Stomach (tissue), 4 donors: ENCODE measurements at regions not wholly inside any gene's neighbourhood (a gene's known extent, or its start where the extent isn't known, plus 50 kb on each side); places are given as distances from the start of the nearest gene placed in this dataset.

Experiments used
- CTCF ChIP-seq, 7 experiments: fragments of 450-650 bp in 4 of 7; fragments of 200-600 bp in 3 of 7; sonication (generic) in 3 of 7; IDR thresholded peaks; one replicate each; pipeline ENCODE4 v1.5.1; 2016 to 2019; ENCODE audit warnings: antibody characterized with exemption in 7 of 7, control low read depth in 2 of 7, mild to moderate bottlenecking in 1 of 7
- EP300 ChIP-seq: sonication (generic); formaldehyde crosslinking; IDR thresholded peaks from one replicate; pipeline ENCODE4 v1.6.1; 2017; ENCODE audit warnings: antibody characterized with exemption
- POLR2A ChIP-seq, 4 donors: fragments of 450-650 bp; IDR thresholded peaks; one replicate each; pipeline ENCODE4 v1.6.1; 2016; ENCODE audit warnings: antibody characterized with exemption in 4 of 4, control low read depth in 2 of 4, mild to moderate bottlenecking in 1 of 4, moderate library complexity in 1 of 4

GRCh38 chr4:102180046-102180445 lies 165.2 kb downstream of the SLC39A8 start:
- no peak for TF ChIP-seq CTCF (IDR thresholded peaks at IDR 0.05)
- TF ChIP-seq POLR2A (IDR thresholded peaks at IDR 0.05), result no peak
- no peak for TF ChIP-seq EP300
